Left lung (tissue), 4 donors: ENCODE measurements at regions not wholly inside any gene's neighbourhood (a gene's known extent, or its start where the extent isn't known, plus 50 kb on each side); places are given as distances from the start of the nearest gene placed in this dataset.
"Not testable (repeated sequence)": the region's sequence is repeated elsewhere in the genome, so short reads cannot be mapped to it uniquely, and the experiment has no call there.

ENCODE experiments used
- ATAC-seq: fragments of 200-7000 bp; cut with Tn5 transposase; one replicate; pipeline ENCODE4 v1.9.1; 2020; ENCODE audit warnings: moderate library complexity
- DNase-seq, 4 donors: peaks; one replicate each; pipeline ENCODE4 v3.0.0-alpha.2; 2013 to 2020
- H3K27ac ChIP-seq, 2 donors: fragments of 200-600 bp; sonication (generic) in 1 of 2; one replicate each; pipeline versions ENCODE4 v1.5.0 to v1.8.0; 2020 to 2021
- H3K27me3 ChIP-seq, 2 donors: fragments of 200-600 bp; sonication (generic) in 1 of 2; one replicate each; pipeline versions ENCODE4 v1.5.0 to v1.8.0; 2020 to 2021
- H3K36me3 ChIP-seq, 2 donors: fragments of 200-600 bp; sonication (generic) in 1 of 2; one replicate each; pipeline versions ENCODE4 v1.5.0 to v1.8.0; 2020 to 2021
- H3K4me1 ChIP-seq, 2 donors: fragments of 200-600 bp; one replicate each; pipeline ENCODE4 v1.8.0; 2021
- H3K4me3 ChIP-seq, 2 donors: fragments of 200-600 bp; sonication (generic) in 1 of 2; one replicate each; pipeline versions ENCODE4 v1.5.0 to v1.8.0; 2020 to 2021; ENCODE audit warnings: mild to moderate bottlenecking in 1 of 2
- H3K9me3 ChIP-seq, 2 donors: fragments of 200-600 bp; sonication (generic) in 1 of 2; one replicate each; pipeline versions ENCODE4 v1.5.0 to v1.8.0; 2020 to 2021
- CTCF ChIP-seq, 2 donors: fragments of 200-600 bp; sonication (generic) in 1 of 2; IDR thresholded peaks; one replicate each; pipeline versions ENCODE4 v1.5.0 to v1.8.0; 2021; ENCODE audit warnings: antibody characterized with exemption in 2 of 2
- intact Hi-C, 2 donors: fragments of 100-400 bp; cut with DNase I; formaldehyde crosslinking; loops; one replicate each; pipeline versions ENCODE4 v1.11.2 to v1.14.2; 2022
- donor health status: DM: no; HTN: yes; CAD: no.
- donor health status: DM: no; HTN: no; CAD: no.

GRCh38 chr2:242071936-242072335 is 202.4 kb downstream of the RTP5 start:
- H3K9me3 ChIP-seq, H3K4me3 ChIP-seq, intact Hi-C loops, ATAC-seq, H3K36me3 ChIP-seq, H3K27ac ChIP-seq, DNase-seq, H3K4me1 ChIP-seq: not testable (repeated sequence)
- peaks cover 0 to 13% of the 10 kb centered on the region in 2 donors for H3K27me3 ChIP-seq

- H3K27ac ChIP-seq, result no peak overlapping the region
- intact Hi-C loops, result no loop called here
- H3K9me3 ChIP-seq, result no peaks in the 10 kb centered on the region
- no peak overlapping the region for H3K4me3 ChIP-seq
- no peaks in the 10 kb centered on the region for H3K36me3 ChIP-seq
- no peaks in the 10 kb centered on the region for H3K4me1 ChIP-seq
- DNase-seq, result no peak
- peaks cover 0 to 3% of the 10 kb centered on the region in 2 donors for H3K27me3 ChIP-seq
- ATAC-seq, result no peak
- TF ChIP-seq CTCF (IDR thresholded peaks at IDR 0.05), result no peak
Measured at GRCh38 chr2:242075168-242075567, 205.6 kb downstream of the RTP5 start.

GRCh38 chr2:242075696-242076095 is 206.2 kb downstream of the RTP5 start:
- intact Hi-C loops, result no loop called here
- no peak overlapping the region for H3K4me3 ChIP-seq
- no peaks in the 10 kb centered on the region for H3K36me3 ChIP-seq
- DNase-seq (no peak), ATAC-seq (no peak)
- H3K27ac ChIP-seq, result no peak overlapping the region
- no peaks in the 10 kb centered on the region for H3K4me1 ChIP-seq
- TF ChIP-seq CTCF (IDR thresholded peaks at IDR 0.05), result no peak
- H3K9me3 ChIP-seq, result no peaks in the 10 kb centered on the region
- H3K27me3 ChIP-seq, result peaks cover 0 to 8% of the 10 kb centered on the region in 2 donors

DNA sequence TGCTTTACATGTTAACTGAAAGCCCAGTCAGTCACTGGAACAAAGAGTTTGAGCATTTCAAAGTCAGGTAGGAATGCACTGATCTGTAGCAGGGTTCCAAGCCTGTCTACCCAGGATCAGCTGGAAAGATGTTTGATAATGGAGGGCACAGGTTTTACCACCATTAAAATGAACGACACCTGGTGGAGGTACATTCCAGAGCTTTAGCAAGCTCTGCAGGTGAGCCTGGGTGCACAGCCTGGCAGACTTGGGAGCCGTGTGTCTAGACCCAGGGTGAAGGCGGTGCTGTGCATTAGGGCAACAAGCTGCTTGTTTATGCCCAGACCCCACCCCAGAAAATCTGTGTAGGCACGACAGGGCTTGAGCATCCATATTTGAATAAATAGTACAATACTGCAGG is 206.7 kb downstream of the RTP5 start:
- intact Hi-C loops, ATAC-seq, H3K36me3 ChIP-seq, H3K27me3 ChIP-seq, H3K4me3 ChIP-seq, H3K27ac ChIP-seq, H3K9me3 ChIP-seq, DNase-seq, H3K4me1 ChIP-seq: not testable (repeated sequence)

DNA sequence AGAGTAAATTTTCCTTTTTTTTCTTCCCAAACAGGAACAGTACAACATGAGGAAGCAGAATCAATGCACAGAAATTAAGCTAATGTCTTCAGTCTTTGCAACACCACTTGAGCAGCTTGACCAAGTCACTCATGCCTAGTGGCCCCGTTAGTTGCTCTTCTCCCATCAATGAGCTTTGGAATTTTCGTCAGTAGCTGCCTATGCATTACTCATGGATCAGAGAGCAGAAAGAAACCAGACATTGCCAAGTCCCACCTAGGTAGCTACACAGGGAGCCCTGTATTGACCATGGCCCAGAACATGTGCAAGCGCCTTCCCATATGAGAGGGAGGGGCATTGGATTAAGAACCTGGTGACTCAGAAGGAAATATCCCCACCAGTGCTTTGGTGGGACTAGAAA is 208.9 kb downstream of the RTP5 start:
- H3K27me3 ChIP-seq, DNase-seq, H3K36me3 ChIP-seq, H3K4me1 ChIP-seq, intact Hi-C loops, H3K9me3 ChIP-seq, ATAC-seq, H3K27ac ChIP-seq, H3K4me3 ChIP-seq: not testable (repeated sequence)

- ATAC-seq, H3K9me3 ChIP-seq, H3K4me3 ChIP-seq, DNase-seq, H3K27me3 ChIP-seq, H3K36me3 ChIP-seq, intact Hi-C loops, H3K27ac ChIP-seq, H3K4me1 ChIP-seq: not testable (repeated sequence)
Measured at GRCh38 chr2:242079792-242080191, 210.3 kb downstream of the RTP5 start.

GRCh38 chr2:242080575-242081214 is 211.2 kb downstream of the RTP5 start:
- DNase-seq, H3K36me3 ChIP-seq, H3K27me3 ChIP-seq, H3K4me3 ChIP-seq, intact Hi-C loops, H3K9me3 ChIP-seq, H3K4me1 ChIP-seq, H3K27ac ChIP-seq, ATAC-seq: not testable (repeated sequence)

DNA sequence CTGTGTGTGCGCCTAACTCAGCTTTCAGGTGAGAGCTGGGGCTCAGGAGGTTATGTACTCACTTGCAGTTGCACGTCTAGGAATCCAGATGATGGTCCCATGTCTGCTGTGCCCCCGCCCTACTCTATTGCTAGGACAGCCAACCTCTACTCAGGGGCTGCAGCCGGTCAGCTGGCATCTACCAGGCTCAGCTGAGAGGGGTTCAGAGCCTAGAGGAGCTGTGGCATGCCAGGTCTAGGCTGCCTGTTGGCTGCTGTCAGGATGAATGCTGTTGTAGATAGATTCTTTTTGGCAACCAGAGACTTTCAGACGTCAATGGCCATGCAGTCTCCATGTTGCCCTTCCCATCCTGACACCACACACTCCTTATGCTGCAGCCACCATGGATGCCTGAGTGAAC is 214.5 kb downstream of the RTP5 start:
- H3K9me3 ChIP-seq, ATAC-seq, intact Hi-C loops, H3K27me3 ChIP-seq, H3K36me3 ChIP-seq, H3K27ac ChIP-seq, DNase-seq, H3K4me3 ChIP-seq: not testable (repeated sequence)
- H3K4me1 ChIP-seq, result peaks cover 0 to 20% of the 10 kb centered on the region in 2 donors

GRCh38 chr2:242085024-242085674 is 215.6 kb downstream of the RTP5 start:
- intact Hi-C loops, H3K27me3 ChIP-seq, DNase-seq, H3K36me3 ChIP-seq, H3K4me3 ChIP-seq, H3K9me3 ChIP-seq, ATAC-seq: not testable (repeated sequence)
- H3K4me1 ChIP-seq, result peaks cover 0 to 28% of the 10 kb centered on the region in 2 donors
- peak overlapping the region in 1 of 2 donors; percentile 79 for H3K27ac ChIP-seq
